Upper lobe of left lung (tissue), 4 donors: ENCODE measurements at regions not wholly inside any gene's neighbourhood (a gene's known extent, or its start where the extent isn't known, plus 50 kb on each side); places are given as distances from the start of the nearest gene placed in this dataset.

Experiments
- CTCF ChIP-seq, 6 experiments: fragments of 450-650 bp in 4 of 6; fragments of 200-600 bp in 2 of 6; sonication (generic) in 2 of 6; IDR thresholded peaks; one replicate each; pipeline ENCODE4 v1.5.1; 2016 to 2019; ENCODE audit warnings: antibody characterized with exemption in 6 of 6
- EP300 ChIP-seq, 4 donors: sonication (generic); formaldehyde crosslinking; IDR thresholded peaks; one replicate each; pipeline ENCODE4 v1.5.1; 2017; ENCODE audit warnings: antibody characterized with exemption in 4 of 4, control low read depth in 2 of 4
- POLR2A ChIP-seq, 4 donors: fragments of 450-650 bp; IDR thresholded peaks; one replicate each; pipeline ENCODE4 v1.5.1; 2016 to 2017; ENCODE audit warnings: antibody characterized with exemption in 4 of 4, mild to moderate bottlenecking in 2 of 4
- POLR2AphosphoS5 ChIP-seq, 2 donors: sonication (generic); formaldehyde crosslinking; IDR thresholded peaks; one replicate each; pipeline ENCODE4 v1.5.1; 2017; ENCODE audit warnings: antibody characterized with exemption in 2 of 2

GRCh38 chr18:30618567-30618966 lies 424.0 kb downstream of the DSC3 start:
- TF ChIP-seq CTCF (IDR thresholded peaks at IDR 0.05): no peak
- TF ChIP-seq POLR2A (IDR thresholded peaks at IDR 0.05): no peak
- TF ChIP-seq EP300 (IDR thresholded peaks at IDR 0.05): no peak
- TF ChIP-seq POLR2AphosphoS5 (IDR thresholded peaks at IDR 0.05): no peak
